Mesendoderm (in vitro differentiated cells): ENCODE measurements at regions not wholly inside any gene's neighbourhood (a gene's known extent, or its start where the extent isn't known, plus 50 kb on each side); places are given as distances from the start of the nearest gene placed in this dataset.

Experiments
- DNase-seq: peaks from one replicate; pipeline ENCODE4 v3.0.0; 2013
- H2AK5ac ChIP-seq: 2 replicates; pipeline ENCODE4 v1.6.1; 2013; ENCODE audit warnings: low read length, inconsistent platforms
- H2BK120ac ChIP-seq: 2 replicates; pipeline ENCODE4 v1.6.1; 2013; ENCODE audit warnings: low read depth, mild to moderate bottlenecking, low read length, moderate library complexity, mixed read lengths
- H2BK15ac ChIP-seq: replicated peaks from 2 replicates; pipeline ENCODE4 v1.6.1; 2013; ENCODE audit warnings: low read depth, mild to moderate bottlenecking, moderate library complexity
- H2BK5ac ChIP-seq: 2 replicates; pipeline ENCODE4 v1.6.1; 2013; ENCODE audit warnings: low read length, inconsistent platforms
- H3K18ac ChIP-seq: 2 replicates; pipeline ENCODE4 v1.6.1; 2013; ENCODE audit warnings: mild to moderate bottlenecking, low read length, mixed read lengths
- H3K23ac ChIP-seq: one replicate; pipeline ENCODE4 v1.6.1; 2013; ENCODE audit warnings: low read length
- H3K27ac ChIP-seq: 2 replicates; pipeline ENCODE4 v1.5.1; 2013; ENCODE audit warnings: low read depth, mild to moderate bottlenecking, inconsistent platforms, low read length, moderate library complexity
- H3K27me3 ChIP-seq: 2 replicates; pipeline ENCODE4 v1.6.1; 2013; ENCODE audit warnings: low read length, control low read depth, mild to moderate bottlenecking, inconsistent platforms; ENCODE audit not compliant: insufficient read depth, poor library complexity
- H3K36me3 ChIP-seq: 2 replicates; pipeline ENCODE4 v1.6.1; 2013; ENCODE audit warnings: low read length, inconsistent platforms; ENCODE audit not compliant: control insufficient read depth, insufficient read depth
- H3K4ac ChIP-seq: one replicate; pipeline ENCODE4 v1.6.1; 2013; ENCODE audit warnings: low read depth, mild to moderate bottlenecking, low read length, moderate library complexity
- H3K4me1 ChIP-seq: 2 replicates; pipeline ENCODE4 v1.6.1; 2013; ENCODE audit warnings: low read depth, low read length, inconsistent platforms; ENCODE audit not compliant: control insufficient read depth
- H3K4me2 ChIP-seq: 2 replicates; pipeline ENCODE4 v1.6.1; 2013; ENCODE audit warnings: low read length
- H3K4me3 ChIP-seq: 2 replicates; pipeline ENCODE4 v1.5.1; 2013; ENCODE audit warnings: mild to moderate bottlenecking, low read length
- H3K56ac ChIP-seq: one replicate; pipeline ENCODE4 v1.6.1; 2013; ENCODE audit warnings: low read length
- H3K79me1 ChIP-seq: 2 replicates; pipeline ENCODE4 v1.6.1; 2013; ENCODE audit warnings: low read length, inconsistent platforms
- H3K79me2 ChIP-seq: 2 replicates; pipeline ENCODE4 v1.6.1; 2013; ENCODE audit warnings: mild to moderate bottlenecking, low read length; ENCODE audit not compliant: control insufficient read depth, insufficient read depth
- H3K9ac ChIP-seq: 2 replicates; pipeline ENCODE4 v1.6.1; 2013; ENCODE audit warnings: low read length, inconsistent platforms
- H4K5ac ChIP-seq: one replicate; pipeline ENCODE4 v1.6.1; 2013; ENCODE audit warnings: low read length
- H4K8ac ChIP-seq: one replicate; pipeline ENCODE4 v1.6.1; 2013; ENCODE audit warnings: low read depth, mild to moderate bottlenecking, control low read depth, low read length, moderate library complexity
- WGBS: extraction: QIAGEN DNeasy Blood & Tissue Kit; methylation state at CpG from one replicate; pipeline ENCODE4 v1.1.7; 2013; ENCODE audit warnings: low lambda C conversion rate, missing lambda C conversion rate; ENCODE audit not compliant: insufficient coverage; ENCODE audit errors: extremely low coverage; 5-methylcytosine and 5-hydroxymethylcytosine counted together

DNA sequence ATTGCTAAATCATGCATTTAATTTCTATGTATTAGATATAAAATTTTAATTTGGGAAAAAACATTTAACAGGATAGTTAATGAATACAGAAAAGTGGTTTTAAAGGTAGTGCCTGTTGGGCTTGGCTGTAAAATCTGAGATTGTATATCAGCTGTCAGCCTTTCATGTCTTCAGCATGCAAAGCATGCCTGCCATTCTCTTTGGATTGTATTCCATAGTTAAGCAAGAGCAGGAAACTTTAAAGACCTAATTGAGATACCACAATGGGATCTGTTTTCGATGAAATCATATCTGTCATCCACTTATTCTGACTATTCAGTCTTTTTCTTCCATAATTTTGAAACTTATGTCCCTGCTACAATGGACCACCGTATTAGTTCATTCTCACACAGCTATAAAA, 451.0 kb upstream of the DDI1 start:
- H3K9ac ChIP-seq = no peak overlapping the region
- no peak overlapping the region for H3K23ac ChIP-seq
- H2BK120ac ChIP-seq = no peak overlapping the region
- no peak overlapping the region for H3K4ac ChIP-seq
- peaks cover 5% of the 10 kb centered on the region for H3K4me1 ChIP-seq
- no peaks in the 10 kb centered on the region for H3K79me2 ChIP-seq
- H3K4me2 ChIP-seq = no peak overlapping the region
- no peak for DNase-seq
- no peak overlapping the region for H3K4me3 ChIP-seq
- no peak overlapping the region for H3K18ac ChIP-seq
- no CpG with 5 or more reads among the region's 2 CpGs for WGBS
- H3K56ac ChIP-seq = no peak overlapping the region
- no peaks in the 10 kb centered on the region for H3K79me1 ChIP-seq
- no peak overlapping the region for H4K5ac ChIP-seq
- H2AK5ac ChIP-seq = no peak overlapping the region
- H3K27me3 ChIP-seq = no peaks in the 10 kb centered on the region
- no peaks in the 10 kb centered on the region for H3K36me3 ChIP-seq
- H3K27ac ChIP-seq = no peak overlapping the region
- H2BK15ac ChIP-seq = no peak overlapping the region
- H4K8ac ChIP-seq = no peak overlapping the region
- no peak overlapping the region for H2BK5ac ChIP-seq

GRCh38 chr11:103585911-103586310, 450.5 kb upstream of the DDI1 start:
- no peak overlapping the region for H3K4ac ChIP-seq
- H3K23ac ChIP-seq = no peak overlapping the region
- peaks cover 5% of the 10 kb centered on the region for H3K4me1 ChIP-seq
- no peak overlapping the region for H3K9ac ChIP-seq
- H3K27ac ChIP-seq = no peak overlapping the region
- DNase-seq = no peak
- no peak overlapping the region for H3K4me2 ChIP-seq
- no peak overlapping the region for H4K5ac ChIP-seq
- H2BK15ac ChIP-seq = no peak overlapping the region
- no peak overlapping the region for H3K4me3 ChIP-seq
- no peak overlapping the region for H3K18ac ChIP-seq
- H3K56ac ChIP-seq = no peak overlapping the region
- H3K27me3 ChIP-seq = no peaks in the 10 kb centered on the region
- H4K8ac ChIP-seq = no peak overlapping the region
- WGBS = no CpG with 5 or more reads among the region's 5 CpGs
- H3K79me1 ChIP-seq = no peaks in the 10 kb centered on the region
- no peak overlapping the region for H2AK5ac ChIP-seq
- no peaks in the 10 kb centered on the region for H3K36me3 ChIP-seq
- H3K79me2 ChIP-seq = no peaks in the 10 kb centered on the region
- H2BK5ac ChIP-seq = no peak overlapping the region
- H2BK120ac ChIP-seq = no peak overlapping the region

DNA sequence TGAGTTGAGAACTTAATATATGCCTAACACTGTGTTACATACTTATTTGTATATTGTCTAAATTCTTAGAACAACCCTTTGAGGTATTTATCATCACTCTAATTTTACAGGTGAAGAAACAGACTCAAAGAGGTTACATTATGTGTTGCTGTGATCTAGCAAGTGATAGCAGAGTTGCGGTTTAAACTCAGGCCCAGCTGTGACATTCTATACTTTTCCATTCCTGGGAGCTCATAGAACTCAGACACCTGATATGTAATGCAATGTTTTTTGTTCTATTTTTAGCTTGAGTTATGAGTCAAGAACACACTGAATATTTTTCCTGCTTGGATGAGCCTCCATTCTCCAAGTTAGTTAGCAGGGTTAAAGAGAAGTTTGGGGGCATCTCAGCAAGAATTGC, 449.7 kb upstream of the DDI1 start:
- no peak overlapping the region for H2BK5ac ChIP-seq
- no peak overlapping the region for H3K4me3 ChIP-seq
- no peak overlapping the region for H2AK5ac ChIP-seq
- no peaks in the 10 kb centered on the region for H3K79me1 ChIP-seq
- H2BK120ac ChIP-seq = no peak overlapping the region
- no peak overlapping the region for H3K56ac ChIP-seq
- no peaks in the 10 kb centered on the region for H3K27me3 ChIP-seq
- no peak overlapping the region for H3K23ac ChIP-seq
- no peaks in the 10 kb centered on the region for H3K36me3 ChIP-seq
- H3K4me2 ChIP-seq = no peak overlapping the region
- no peak overlapping the region for H2BK15ac ChIP-seq
- no peak overlapping the region for H4K5ac ChIP-seq
- no peak overlapping the region for H3K18ac ChIP-seq
- no peak overlapping the region for H3K27ac ChIP-seq
- no peaks in the 10 kb centered on the region for H3K79me2 ChIP-seq
- no peak overlapping the region for H3K9ac ChIP-seq
- no CpG with 5 or more reads among the region's 1 CpG for WGBS
- no peak overlapping the region for H4K8ac ChIP-seq
- H3K4ac ChIP-seq = no peak overlapping the region
- H3K4me1 ChIP-seq = peaks cover 5% of the 10 kb centered on the region
- no peak for DNase-seq

DNA sequence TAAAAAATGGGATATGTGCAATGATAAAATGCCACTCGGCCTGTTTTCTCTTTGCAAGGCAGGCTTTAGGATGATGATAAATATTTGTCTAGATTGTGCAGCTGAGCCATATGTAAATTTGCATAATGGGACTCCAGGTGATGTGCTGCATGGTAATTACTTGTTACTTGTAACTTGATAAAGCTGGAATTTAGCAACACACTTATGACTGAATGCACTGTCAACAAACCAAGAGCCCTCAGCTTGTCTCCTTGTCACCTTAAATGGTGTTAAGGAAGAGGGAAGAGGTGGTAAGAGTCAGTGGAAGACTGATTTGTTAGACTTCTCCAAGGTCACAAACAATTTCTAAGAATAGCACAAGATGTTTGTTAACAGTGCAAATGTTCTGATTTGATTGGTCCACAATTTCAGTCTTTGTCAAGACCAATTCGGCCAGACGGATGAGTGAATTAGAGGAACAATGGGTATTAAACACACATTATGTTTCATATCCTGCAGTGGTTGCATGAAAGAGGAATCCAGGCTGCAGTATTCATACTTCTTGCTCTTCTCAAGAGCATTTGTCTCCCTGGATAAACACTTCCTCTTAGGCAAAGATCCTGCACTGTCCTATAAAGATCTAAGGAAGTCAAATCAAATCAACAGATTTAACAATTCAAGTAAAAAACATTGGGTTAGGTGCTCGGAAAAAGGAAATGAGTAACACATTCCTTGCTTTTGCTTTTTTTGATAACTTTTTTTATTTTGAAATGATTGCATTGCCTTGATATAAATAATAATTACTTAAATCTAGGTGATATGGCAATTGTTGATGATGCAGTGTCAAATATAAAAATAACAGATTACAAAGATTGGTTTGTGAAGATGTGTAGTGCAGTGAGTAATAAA, 448.3 kb upstream of the DDI1 start:
- Histone ChIP-seq H3K56ac (no peak overlapping the region), H3K4me1 (peaks cover 5% of the 10 kb centered on the region), H3K4me2 (no peak overlapping the region), H3K27ac (peak overlapping the region; percentile 51), H2BK15ac (no peak overlapping the region), H4K5ac (no peak overlapping the region), H2BK5ac (no peak overlapping the region), H4K8ac (no peak overlapping the region), H2AK5ac (no peak overlapping the region), H3K36me3 (no peaks in the 10 kb centered on the region), H2BK120ac (no peak overlapping the region), H3K23ac (no peak overlapping the region), H3K79me2 (no peaks in the 10 kb centered on the region), H3K9ac (no peak overlapping the region), H3K18ac (no peak overlapping the region), H3K79me1 (no peaks in the 10 kb centered on the region), H3K27me3 (no peaks in the 10 kb centered on the region), H3K4ac (no peak overlapping the region), H3K4me3 (no peak overlapping the region)
- no CpG with 5 or more reads among the region's 4 CpGs for WGBS
- peak; percentile 67 for DNase-seq

- Histone ChIP-seq H3K4me2 (no peak overlapping the region), H4K8ac (no peak overlapping the region), H2BK5ac (no peak overlapping the region), H3K56ac (no peak overlapping the region), H3K36me3 (no peaks in the 10 kb centered on the region), H3K4me3 (no peak overlapping the region), H3K27ac (no peak overlapping the region), H3K4ac (no peak overlapping the region), H4K5ac (no peak overlapping the region), H3K27me3 (no peaks in the 10 kb centered on the region), H2BK15ac (no peak overlapping the region), H3K18ac (no peak overlapping the region), H2BK120ac (no peak overlapping the region), H3K79me1 (no peaks in the 10 kb centered on the region), H2AK5ac (no peak overlapping the region), H3K9ac (no peak overlapping the region), H3K4me1 (peaks cover 5% of the 10 kb centered on the region), H3K79me2 (no peaks in the 10 kb centered on the region), H3K23ac (no peak overlapping the region)
- no peak for DNase-seq
- no CpG with 5 or more reads among the region's 3 CpGs for WGBS
Measured at GRCh38 chr11:103591554-103591953, 444.9 kb upstream of the DDI1 start.

DNA sequence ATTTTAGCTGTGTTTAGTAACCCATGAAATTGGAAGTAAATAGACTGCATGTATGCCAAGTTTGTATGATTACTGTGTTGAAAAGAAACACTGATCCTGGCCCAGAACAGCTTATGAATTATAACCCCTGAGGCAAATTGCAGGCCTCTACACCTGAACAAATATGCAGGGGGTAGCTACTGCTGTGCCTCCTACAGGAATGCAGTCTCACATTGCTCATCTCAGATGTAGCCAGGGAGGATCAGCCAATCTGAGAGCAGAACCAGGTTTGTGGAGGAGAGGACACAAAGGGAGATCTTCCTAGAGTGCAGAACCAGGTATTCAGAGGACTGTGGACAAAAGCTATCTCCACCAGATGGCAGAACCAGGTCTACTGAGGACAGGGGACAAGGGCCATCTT, 442.2 kb upstream of the DDI1 start:
- DNase-seq = no peak
- Histone ChIP-seq H3K27me3 (no peaks in the 10 kb centered on the region), H3K4me2 (no peak overlapping the region), H3K4ac (no peak overlapping the region), H4K8ac (no peak overlapping the region), H3K4me3 (no peak overlapping the region), H2BK5ac (no peak overlapping the region), H3K4me1 (no peaks in the 10 kb centered on the region), H4K5ac (no peak overlapping the region), H3K23ac (no peak overlapping the region), H2BK15ac (no peak overlapping the region), H3K27ac (no peak overlapping the region), H3K79me2 (no peaks in the 10 kb centered on the region), H3K18ac (no peak overlapping the region), H3K36me3 (no peaks in the 10 kb centered on the region), H2AK5ac (no peak overlapping the region), H3K9ac (no peak overlapping the region), H3K79me1 (no peaks in the 10 kb centered on the region), H2BK120ac (no peak overlapping the region), H3K56ac (no peak overlapping the region)
